Caco-2 (cell line): ENCODE measurements at regions not wholly inside any gene's neighbourhood (a gene's known extent, or its start where the extent isn't known, plus 50 kb on each side); places are given as distances from the start of the nearest gene placed in this dataset.

Source experiments
- BruUV-seq: library from RNA; stranded (reverse); fragments of 400-500 nt; replicated peaks from 2 replicates; lab custom pipeline; 2021; lab: Mats Ljungman, UMichigan
- CTCF ChIA-PET: fragments of 300-600 bp; sonication (Branson Sonifier 250); formaldehyde crosslinking; loops from one replicate; lab custom pipeline; 2022; ENCODE audit warnings: antibody characterized with exemption; lab: Charles Lee
- POLR2A ChIA-PET: fragments of 300-600 bp; sonication (Branson Sonifier 250); formaldehyde crosslinking; loops from one replicate; lab custom pipeline; 2022; ENCODE audit warnings: antibody characterized with exemption; lab: Charles Lee
- DNase-seq, 2 experiments: peaks; one replicate each; pipeline versions ENCODE4 v3.0.0 to v3.0.0-alpha.2; 2020 to 2022
- H3K27me3 ChIP-seq: replicated peaks from 2 replicates; pipeline ENCODE4 v1.6.0; 2011; ENCODE audit warnings: low read length; ENCODE audit not compliant: control insufficient read depth, insufficient read depth
- H3K36me3 ChIP-seq: 2 replicates; pipeline ENCODE4 v1.5.1; 2011; ENCODE audit warnings: low read length; ENCODE audit not compliant: control insufficient read depth, insufficient read depth
- H3K4me1 ChIP-seq: fragments of 250-450 bp; sonication (Bioruptor Pico); 2 replicates; pipeline ENCODE4 v1.5.1; 2020; ENCODE audit warnings: mild to moderate bottlenecking
- H3K4me3 ChIP-seq: 2 replicates; pipeline ENCODE4 v1.5.1; 2011; ENCODE audit warnings: low read depth, mild to moderate bottlenecking, control low read depth, low read length
- H3K9me3 ChIP-seq: fragments of 250-450 bp; sonication (Bioruptor Pico); 2 replicates; pipeline ENCODE4 v1.5.1; 2020; ENCODE audit warnings: mild to moderate bottlenecking, moderate library complexity
- H3K27ac Mint-ChIP-seq: one replicate; pipeline ENCODE4 v1.8.0; 2022; ENCODE audit warnings: mixed read lengths; ENCODE audit not compliant: unreplicated experiment
- H3K27me3 Mint-ChIP-seq: one replicate; pipeline ENCODE4 v1.8.0; 2022; ENCODE audit warnings: mixed read lengths; ENCODE audit not compliant: insufficient read depth, unreplicated experiment
- H3K36me3 Mint-ChIP-seq: one replicate; pipeline ENCODE4 v1.8.0; 2022; ENCODE audit warnings: mild to moderate bottlenecking, mixed read lengths; ENCODE audit not compliant: insufficient read depth, unreplicated experiment
- H3K4me1 Mint-ChIP-seq: one replicate; pipeline ENCODE4 v1.8.0; 2022; ENCODE audit warnings: low read depth, mixed read lengths; ENCODE audit not compliant: unreplicated experiment
- H3K4me3 Mint-ChIP-seq: one replicate; pipeline ENCODE4 v1.8.0; 2022; ENCODE audit warnings: mild to moderate bottlenecking, moderate library complexity, mixed read lengths; ENCODE audit not compliant: unreplicated experiment
- H3K9me3 Mint-ChIP-seq: one replicate; pipeline ENCODE4 v1.8.0; 2022; ENCODE audit warnings: mixed read lengths; ENCODE audit not compliant: unreplicated experiment
- CTCF ChIP-seq, 2 experiments: fragments of 200-600 bp in 1 of 2; IDR thresholded peaks; 1 replicate in 1 of 2; 2 replicates in 1 of 2; pipeline versions ENCODE4 v1.5.1 to v1.8.0; 2011 to 2022; ENCODE audit warnings: antibody characterized with exemption in 1 of 2, control low read depth in 1 of 2, inconsistent platforms in 1 of 2, low read depth in 1 of 2, low read length in 1 of 2, mild to moderate bottlenecking in 1 of 2, moderate library complexity in 1 of 2; ENCODE audit not compliant: insufficient read depth in 1 of 2, severe bottlenecking in 1 of 2, unreplicated experiment in 1 of 2
- intact Hi-C: fragments of 100-400 bp; cut with micrococcal nuclease; formaldehyde crosslinking; loops from one replicate; pipeline ENCODE4 v1.10.0; 2022; ENCODE audit not compliant: unreplicated experiment

GRCh38 chr11:122036493-122036892 is 79.5 kb downstream of the BLID start:
- H3K27ac Mint-ChIP-seq: no peak overlapping the region
- H3K36me3 Mint-ChIP-seq: no peaks in the 10 kb centered on the region
- Histone ChIP-seq H3K4me1 (0 out of 2 replicates have a peak, but pooled peaks cover 6% of the 10 kb centered on the region), H3K27me3 (no peaks in the 10 kb centered on the region), H3K36me3 (no peaks in the 10 kb centered on the region), H3K9me3 (peaks cover 2% of the 10 kb centered on the region; the same call in 1 of the 2 replicates), H3K4me3 (no peak overlapping the region)
- H3K4me3 Mint-ChIP-seq: no peak overlapping the region
- no peaks in the 10 kb centered on the region for H3K9me3 Mint-ChIP-seq
- peaks cover 7% of the 10 kb centered on the region for H3K4me1 Mint-ChIP-seq
- peaks cover 9% of the 10 kb centered on the region for H3K27me3 Mint-ChIP-seq
- ChIA-PET POLR2A (no interaction called here), CTCF (interaction anchor here (0.7 kb wide), 1 partner anchor 618 kb away, joined by 3 read pairs; no protein-coding TSS in a partner anchor)
- no TSS peak for BruUV-seq
- intact Hi-C loops: no loop called here
- no peak for DNase-seq
- TF ChIP-seq CTCF (IDR thresholded peaks at IDR 0.05; ENCODE audit: insufficient read depth in 1 of 2, low read depth in 1 of 2, low read length in 1 of 2, severe bottlenecking in 1 of 2, unreplicated experiment in 1 of 2): no peak

GRCh38 chr11:122036018-122036417 is 80.0 kb downstream of the BLID start:
- no peaks in the 10 kb centered on the region for H3K36me3 Mint-ChIP-seq
- peaks cover 7% of the 10 kb centered on the region for H3K4me1 Mint-ChIP-seq
- no TSS peak for BruUV-seq
- Histone ChIP-seq H3K4me3 (no peak overlapping the region), H3K27me3 (no peaks in the 10 kb centered on the region), H3K36me3 (no peaks in the 10 kb centered on the region), H3K4me1 (0 out of 2 replicates have a peak, but pooled peaks cover 6% of the 10 kb centered on the region), H3K9me3 (peaks cover 2% of the 10 kb centered on the region; the same call in 1 of the 2 replicates)
- DNase-seq: no peak
- no peak overlapping the region for H3K27ac Mint-ChIP-seq
- no peak overlapping the region for H3K4me3 Mint-ChIP-seq
- H3K27me3 Mint-ChIP-seq: peaks cover 12% of the 10 kb centered on the region
- TF ChIP-seq CTCF (IDR thresholded peaks at IDR 0.05; ENCODE audit: insufficient read depth in 1 of 2, low read depth in 1 of 2, low read length in 1 of 2, severe bottlenecking in 1 of 2, unreplicated experiment in 1 of 2): no peak
- POLR2A ChIA-PET: no interaction called here
- CTCF ChIA-PET: interaction anchor here (0.7 kb wide), 1 partner anchor 617 kb away, joined by 3 read pairs; no protein-coding TSS in a partner anchor
- intact Hi-C loops: no loop called here
- H3K9me3 Mint-ChIP-seq: no peaks in the 10 kb centered on the region

GRCh38 chr11:122033631-122034030 is 82.4 kb downstream of the BLID start:
- no TSS peak for BruUV-seq
- H3K4me1 ChIP-seq: 0 out of 2 replicates have a peak, but pooled peaks cover 6% of the 10 kb centered on the region
- CTCF ChIA-PET: no interaction called here
- POLR2A ChIA-PET: no interaction called here
- no peak for DNase-seq
- peaks cover 2% of the 10 kb centered on the region; the same call in 1 of the 2 replicates for H3K9me3 ChIP-seq
- H3K4me3 ChIP-seq: no peak overlapping the region
- H3K4me3 Mint-ChIP-seq: no peak overlapping the region
- H3K36me3 ChIP-seq: no peaks in the 10 kb centered on the region
- no peak overlapping the region for H3K27ac Mint-ChIP-seq
- H3K27me3 Mint-ChIP-seq: peaks cover 13% of the 10 kb centered on the region
- no peaks in the 10 kb centered on the region for H3K27me3 ChIP-seq
- peaks cover 4% of the 10 kb centered on the region for H3K4me1 Mint-ChIP-seq
- no peaks in the 10 kb centered on the region for H3K9me3 Mint-ChIP-seq
- intact Hi-C loops: no loop called here
- no peak for TF ChIP-seq CTCF (IDR thresholded peaks at IDR 0.05; ENCODE audit: insufficient read depth in 1 of 2, low read depth in 1 of 2, low read length in 1 of 2, severe bottlenecking in 1 of 2, unreplicated experiment in 1 of 2)
- no peaks in the 10 kb centered on the region for H3K36me3 Mint-ChIP-seq
